ENCODE measurements at regions not wholly inside any gene's neighbourhood (a gene's known extent, or its start where the extent isn't known, plus 50 kb on each side); places are given as distances from the start of the nearest gene placed in this dataset.

GRCh38 chr7:119452401-119452800, 820.6 kb upstream of the KCND2 start:
- TF ChIP-seq CTCF (conservative IDR thresholded peaks at IDR 0.05) (no peak), EZH2 (IDR thresholded peaks at IDR 0.05; ENCODE audit: low read depth) (no peak)
